ENCODE measurements at regions not wholly inside any gene's neighbourhood (a gene's known extent, or its start where the extent isn't known, plus 50 kb on each side); places are given as distances from the start of the nearest gene placed in this dataset.

GRCh38 chr2:108067820-108068405 is 81.6 kb downstream of the SLC5A7 start:
- no peak overlapping the region for H3K27ac ChIP-seq
- WGBS, 2 donors = 72 to 74% methylated on average over 7 to 8 of the region's 8 CpGs
- no peaks in the 10 kb centered on the region for H3K4me1 ChIP-seq
- no peaks in the 10 kb centered on the region for H3K9me3 ChIP-seq
- H3K4me3 ChIP-seq = no peak overlapping the region
- no peak for DNase-seq
- no peaks in the 10 kb centered on the region for H3K27me3 ChIP-seq
- H3K36me3 ChIP-seq = no peaks in the 10 kb centered on the region
- TF ChIP-seq CTCF (IDR thresholded peaks at IDR 0.05) (no peak), POLR2A (IDR thresholded peaks at IDR 0.05) (no peak)
- intact Hi-C loops (cut with DNase I) = no loop called here

- H3K9me3 ChIP-seq = no peaks in the 10 kb centered on the region
- no peaks in the 10 kb centered on the region for H3K4me1 ChIP-seq
- no peaks in the 10 kb centered on the region for H3K27me3 ChIP-seq
- TF ChIP-seq CTCF (IDR thresholded peaks at IDR 0.05) = peak in 1 of 6 experiments; percentile 5
- TF ChIP-seq POLR2A (IDR thresholded peaks at IDR 0.05) = no peak
- no peak for DNase-seq
- WGBS, 2 donors = 70 to 78% methylated on average over 8 of the region's 8 CpGs
- H3K36me3 ChIP-seq = no peaks in the 10 kb centered on the region
- no peak overlapping the region for H3K27ac ChIP-seq
- no peak overlapping the region for H3K4me3 ChIP-seq
- intact Hi-C loops (cut with DNase I) = no loop called here
Observed at GRCh38 chr2:108069515-108070310, 83.4 kb downstream of the SLC5A7 start.

GRCh38 chr2:108073415-108074072 is 87.2 kb downstream of the SLC5A7 start:
- intact Hi-C loops (cut with DNase I) = no loop called here
- DNase-seq = no peak
- 81 to 82% methylated on average over 4 of the region's 4 CpGs for WGBS, 2 donors

GRCh38 chr2:108074150-108074549 is 87.8 kb downstream of the SLC5A7 start:
- H3K4me1 ChIP-seq = no peaks in the 10 kb centered on the region
- no peaks in the 10 kb centered on the region for H3K27me3 ChIP-seq
- intact Hi-C loops (cut with DNase I) = no loop called here
- TF ChIP-seq CTCF (IDR thresholded peaks at IDR 0.05) (no peak), POLR2A (IDR thresholded peaks at IDR 0.05) (no peak)
- no peaks in the 10 kb centered on the region for H3K36me3 ChIP-seq
- no peak overlapping the region for H3K4me3 ChIP-seq
- 71 to 78% methylated on average over 3 to 4 of the region's 4 CpGs for WGBS, 2 donors
- DNase-seq = no peak
- H3K9me3 ChIP-seq = no peaks in the 10 kb centered on the region
- no peak overlapping the region for H3K27ac ChIP-seq

More at GRCh38 chr2:108073415-108074072, 87.2 kb downstream of the SLC5A7 start:
- no peak for TF ChIP-seq POLR2A (IDR thresholded peaks at IDR 0.05)
- TF ChIP-seq CTCF (IDR thresholded peaks at IDR 0.05) = no peak
- Histone ChIP-seq H3K4me3 (no peak overlapping the region), H3K27ac (no peak overlapping the region), H3K9me3 (no peaks in the 10 kb centered on the region), H3K4me1 (no peaks in the 10 kb centered on the region), H3K36me3 (no peaks in the 10 kb centered on the region), H3K27me3 (no peaks in the 10 kb centered on the region)

- Histone ChIP-seq H3K36me3 (no peaks in the 10 kb centered on the region), H3K9me3 (no peaks in the 10 kb centered on the region), H3K27ac (no peak overlapping the region), H3K4me1 (no peaks in the 10 kb centered on the region), H3K4me3 (no peak overlapping the region), H3K27me3 (no peaks in the 10 kb centered on the region)
- 61 to 65% methylated on average over 5 of the region's 5 CpGs for WGBS, 2 donors
- no peak for TF ChIP-seq CTCF (IDR thresholded peaks at IDR 0.05)
- TF ChIP-seq POLR2A (IDR thresholded peaks at IDR 0.05) = no peak
- DNase-seq = no peak
- intact Hi-C loops (cut with DNase I) = no loop called here
Observed at GRCh38 chr2:108074946-108075345, 88.6 kb downstream of the SLC5A7 start.

All from esophagus squamous epithelium (tissue), 5 donors.